ENCODE measurements at regions not wholly inside any gene's neighbourhood (a gene's known extent, or its start where the extent isn't known, plus 50 kb on each side); places are given as distances from the start of the nearest gene placed in this dataset.

- TF ChIP-seq CTCF (IDR thresholded peaks at IDR 0.05; ENCODE audit: borderline replicate concordance, extremely low read depth, low read length, poor library complexity, severe bottlenecking) (no peak), EZH2 (IDR thresholded peaks at IDR 0.05; ENCODE audit: borderline replicate concordance, low read depth, low read length, severe bottlenecking) (no peak)
Observed at GRCh38 chr10:33630761-33631160, 296.3 kb upstream of the NRP1 start.
